H1 (cell line): ENCODE measurements at regions not wholly inside any gene's neighbourhood (a gene's known extent, or its start where the extent isn't known, plus 50 kb on each side); places are given as distances from the start of the nearest gene placed in this dataset.

Experiments
- CTCF ChIA-PET: fragments of 300-600 bp; sonication (Branson Sonifier 250); formaldehyde crosslinking; loops from one replicate; lab custom pipeline; 2021; ENCODE audit not compliant: partially characterized antibody; lab: Charles Lee
- POLR2A ChIA-PET: fragments of 300-600 bp; sonication (Branson Sonifier 250); formaldehyde crosslinking; loops from one replicate; lab custom pipeline; 2021; ENCODE audit warnings: inconsistent platforms; ENCODE audit not compliant: partially characterized antibody; lab: Charles Lee
- DNase-seq, 2 experiments: peaks; one replicate each; pipeline versions ENCODE4 v3.0.0 to v3.0.0-alpha.2; 2010 to 2022; ENCODE audit warnings: low spot score in 2 of 2, low read depth in 1 of 2, mixed read lengths in 1 of 2
- FAIRE-seq: peaks from 2 replicates; lab custom pipeline; 2011; peaks lifted over from hg19 to GRCh38; lab: Jason Lieb, UNC
- H2AFZ ChIP-seq: 2 replicates; pipeline ENCODE4 v1.8.1; 2012; ENCODE audit warnings: low read length, inconsistent platforms
- H2AK5ac ChIP-seq: 2 replicates; pipeline ENCODE4 v1.6.1; 2013; ENCODE audit warnings: low read depth, low read length
- H2BK120ac ChIP-seq: replicated peaks from 2 replicates; pipeline ENCODE3; 2013; ENCODE audit warnings: low read depth, low read length, inconsistent platforms
- H2BK12ac ChIP-seq: 2 replicates; pipeline ENCODE4 v1.6.1; 2013; ENCODE audit warnings: low read depth, low read length
- H2BK15ac ChIP-seq: 2 replicates; pipeline ENCODE4 v1.6.1; 2013; ENCODE audit warnings: low read length
- H2BK20ac ChIP-seq: 2 replicates; pipeline ENCODE4 v1.6.1; 2013; ENCODE audit warnings: low read length
- H2BK5ac ChIP-seq: 2 replicates; pipeline ENCODE4 v1.6.1; 2013; ENCODE audit warnings: low read depth, low read length
- H3K14ac ChIP-seq: 2 replicates; pipeline ENCODE4 v1.6.1; 2013; ENCODE audit warnings: inconsistent platforms; ENCODE audit not compliant: insufficient read length
- H3K18ac ChIP-seq: 2 replicates; pipeline ENCODE4 v1.6.1; 2013; ENCODE audit warnings: low read length; ENCODE audit errors: extremely low read depth
- H3K23ac ChIP-seq: 2 replicates; pipeline ENCODE4 v1.6.1; 2013; ENCODE audit warnings: inconsistent platforms; ENCODE audit not compliant: insufficient read length
- H3K23me2 ChIP-seq: 2 replicates; pipeline ENCODE4 v1.6.1; 2013; ENCODE audit warnings: low read depth, low read length
- H3K27ac ChIP-seq: 2 replicates; pipeline ENCODE4 v1.6.1; 2011; ENCODE audit warnings: low read depth, low read length, inconsistent platforms
- H3K27me3 ChIP-seq, 4 experiments: replicated peaks in 1 of 4; 1 replicate in 1 of 4; 2 replicates in 3 of 4; pipeline versions ENCODE4 v1.6.1 to v1.8.1; 2011 to 2013; ENCODE audit warnings: low read length in 3 of 4, mild to moderate bottlenecking in 3 of 4, inconsistent platforms in 2 of 4, mixed read lengths in 2 of 4, moderate library complexity in 1 of 4; ENCODE audit not compliant: control insufficient read depth in 3 of 4, insufficient read depth in 3 of 4; ENCODE audit errors: extremely low read depth in 1 of 4
- H3K36me3 ChIP-seq, 4 experiments: 2 replicates each; pipeline versions ENCODE4 v1.6.1 to v1.8.1; 2011 to 2013; ENCODE audit warnings: mild to moderate bottlenecking in 4 of 4, low read length in 3 of 4, moderate library complexity in 2 of 4, control low read depth in 1 of 4, inconsistent platforms in 1 of 4; ENCODE audit not compliant: insufficient read depth in 4 of 4, control insufficient read depth in 2 of 4
- H3K4ac ChIP-seq: replicated peaks from 2 replicates; pipeline ENCODE3; 2013; ENCODE audit warnings: low read length, low read depth, mixed read lengths, inconsistent platforms; ENCODE audit not compliant: insufficient read length
- H3K4me1 ChIP-seq, 4 experiments: replicated peaks in 1 of 4; 1 replicate in 1 of 4; 2 replicates in 3 of 4; pipeline versions ENCODE4 v1.6.1 to v1.8.1; 2011 to 2013; ENCODE audit warnings: low read length in 3 of 4, inconsistent platforms in 2 of 4, mixed read lengths in 1 of 4; ENCODE audit not compliant: insufficient read depth in 4 of 4, control insufficient read depth in 3 of 4
- H3K4me2 ChIP-seq, 2 experiments: 2 replicates each; pipeline versions ENCODE4 v1.6.1 to v1.8.1; 2011 to 2013; ENCODE audit warnings: low read depth in 2 of 2, low read length in 2 of 2, control low read depth in 1 of 2, inconsistent platforms in 1 of 2, mild to moderate bottlenecking in 1 of 2; ENCODE audit not compliant: insufficient read depth in 1 of 2
- H3K4me3 ChIP-seq, 4 experiments: fragments of 200-600, 300-600 bp in 1 of 4; sonication (generic), shearing (Covaris generic), sonication (Bioruptor Twin) in 1 of 4; 2 replicates each; pipeline versions ENCODE4 v1.5.1 to v1.8.1; 2011 to 2016; ENCODE audit warnings: low read length in 4 of 4, low read depth in 3 of 4, control low read depth in 2 of 4, inconsistent platforms in 2 of 4, mild to moderate bottlenecking in 2 of 4, mixed read lengths in 1 of 4, moderate library complexity in 1 of 4; ENCODE audit not compliant: insufficient read depth in 2 of 4; ENCODE audit errors: extremely low read depth in 1 of 4
- H3K56ac ChIP-seq: replicated peaks from 2 replicates; pipeline ENCODE3; 2013; ENCODE audit warnings: low read depth, mild to moderate bottlenecking, mixed read lengths, low read length, inconsistent platforms; ENCODE audit not compliant: insufficient read length
- H3K79me1 ChIP-seq: 2 replicates; pipeline ENCODE4 v1.6.1; 2013; ENCODE audit warnings: low read depth, low read length, control low read depth
- H3K79me2 ChIP-seq, 2 experiments: 2 replicates each; pipeline versions ENCODE4 v1.6.1 to v1.8.1; 2012 to 2013; ENCODE audit warnings: low read length in 2 of 2, mild to moderate bottlenecking in 2 of 2, inconsistent platforms in 1 of 2; ENCODE audit not compliant: insufficient read depth in 2 of 2, control insufficient read depth in 1 of 2
- H3K9ac ChIP-seq, 4 experiments: replicated peaks in 1 of 4; 1 replicate in 1 of 4; 2 replicates in 3 of 4; pipeline versions ENCODE4 v1.6.1 to v1.8.1; 2011 to 2013; ENCODE audit warnings: low read depth in 3 of 4, low read length in 3 of 4, control low read depth in 2 of 4, mild to moderate bottlenecking in 2 of 4, moderate library complexity in 2 of 4, inconsistent platforms in 1 of 4; ENCODE audit errors: extremely low read depth in 1 of 4
- H3K9me3 ChIP-seq, 2 experiments: 2 replicates each; pipeline versions ENCODE4 v1.6.1 to v1.8.1; 2012 to 2013; ENCODE audit warnings: mild to moderate bottlenecking in 2 of 2, moderate library complexity in 2 of 2, control low read depth in 1 of 2, inconsistent platforms in 1 of 2, low read depth in 1 of 2, low read length in 1 of 2, mixed read lengths in 1 of 2; ENCODE audit not compliant: insufficient read depth in 2 of 2
- H4K20me1 ChIP-seq, 2 experiments: replicated peaks in 1 of 2; 2 replicates each; pipeline versions ENCODE3 to v1.8.1; 2011 to 2013; ENCODE audit warnings: inconsistent platforms in 2 of 2, low read length in 2 of 2, mild to moderate bottlenecking in 1 of 2; ENCODE audit not compliant: insufficient read depth in 2 of 2, control insufficient read depth in 1 of 2
- H4K5ac ChIP-seq: 2 replicates; pipeline ENCODE4 v1.6.1; 2013; ENCODE audit warnings: low read length, low read depth, mixed read lengths, inconsistent platforms; ENCODE audit not compliant: insufficient read length
- H4K8ac ChIP-seq: 2 replicates; pipeline ENCODE4 v1.8.0; 2013; ENCODE audit warnings: mild to moderate bottlenecking, moderate library complexity, low read length, inconsistent platforms; ENCODE audit not compliant: insufficient read depth; ENCODE audit errors: extremely low read depth
- H4K91ac ChIP-seq: replicated peaks from 2 replicates; pipeline ENCODE3; 2013; ENCODE audit warnings: low read length, mixed read lengths, inconsistent platforms; ENCODE audit not compliant: insufficient read length
- KDM4A ChIP-seq: IDR thresholded peaks from one replicate; pipeline ENCODE4 v1.7.1; 2012; ENCODE audit warnings: low read depth, mild to moderate bottlenecking, moderate library complexity, low read length, inconsistent platforms; ENCODE audit not compliant: severe bottlenecking
- TAF7 ChIP-seq: optimal IDR thresholded peaks from 2 replicates; pipeline ENCODE3; 2011; ENCODE audit warnings: low read depth, mild to moderate bottlenecking, inconsistent platforms, low read length, moderate library complexity, borderline replicate concordance
- WGBS, 2 experiments: shearing (Covaris generic) in 1 of 2; methylation state at CpG; one replicate each; pipeline versions ENCODE4 v1.1.6 to v1.1.7; 2013 to 2015; ENCODE audit warnings: low lambda C conversion rate in 2 of 2, mixed read lengths in 2 of 2, inconsistent platforms in 1 of 2, low coverage in 1 of 2, missing lambda C conversion rate in 1 of 2; ENCODE audit not compliant: insufficient replicate concordance in 2 of 2, insufficient coverage in 1 of 2, insufficient read length in 1 of 2; ENCODE audit errors: extremely low coverage in 1 of 2, missing lambda C conversion rate in 1 of 2; 5-methylcytosine and 5-hydroxymethylcytosine counted together

- H3K9ac ChIP-seq, result no peak overlapping the region
- no peak for TF ChIP-seq TAF7
- TF ChIP-seq KDM4A, result no peak
- no peaks in the 10 kb centered on the region for H3K36me3 ChIP-seq
- H4K8ac ChIP-seq, result no peak overlapping the region
- no peak overlapping the region for H3K14ac ChIP-seq
- H3K23me2 ChIP-seq, result peaks cover 2% of the 10 kb centered on the region; the same call in 1 of the 2 replicates
- H2AK5ac ChIP-seq, result no peak overlapping the region
- FAIRE-seq, result no peak
- H4K5ac ChIP-seq, result no peak overlapping the region
- no peak overlapping the region for H3K4me3 ChIP-seq
- H3K4me1 ChIP-seq, result no peaks in the 10 kb centered on the region
- no peak overlapping the region for H2BK12ac ChIP-seq
- no peak overlapping the region for H3K4me2 ChIP-seq
- no peak for DNase-seq
- H2BK5ac ChIP-seq, result no peak overlapping the region
- no peak overlapping the region for H3K27ac ChIP-seq
- no peak overlapping the region for H4K91ac ChIP-seq
- no peak overlapping the region for H2BK120ac ChIP-seq
- H3K9me3 ChIP-seq, result no peaks in the 10 kb centered on the region
- H3K79me1 ChIP-seq, result no peaks in the 10 kb centered on the region
- H2BK20ac ChIP-seq, result no peak overlapping the region
- no peaks in the 10 kb centered on the region for H3K79me2 ChIP-seq
- H3K4ac ChIP-seq, result no peak overlapping the region
- no peak overlapping the region for H3K56ac ChIP-seq
- ChIA-PET POLR2A (no interaction called here), CTCF (interaction anchor here (0.7 kb wide), 1 partner anchor 242 kb away, joined by 3 read pairs; no protein-coding TSS in a partner anchor)
- no peaks in the 10 kb centered on the region for H3K27me3 ChIP-seq
- no peak overlapping the region for H3K18ac ChIP-seq
- no peaks in the 10 kb centered on the region for H4K20me1 ChIP-seq
- no peak overlapping the region for H2AFZ ChIP-seq
- no peak overlapping the region for H3K23ac ChIP-seq
- WGBS, 2 experiments, result 98% methylated on average over 4 of the region's 4 CpGs; no CpG with 5 or more reads in 1 of the 2 experiments
- H2BK15ac ChIP-seq, result no peak overlapping the region
Observed at GRCh38 chr3:77873598-77873997, 833.7 kb downstream of the ROBO2 start.
